Activated CD4-positive, alpha-beta T cell treated with anti-CD3 and anti-CD28 coated beads, Interleukin-2, amount 50 U/mL, for 1 hour (primary cell): ENCODE measurements at regions not wholly inside any gene's neighbourhood (a gene's known extent, or its start where the extent isn't known, plus 50 kb on each side); places are given as distances from the start of the nearest gene placed in this dataset.

Experiments used
- DNase-seq: peaks from one replicate; pipeline ENCODE4 v3.0.0-alpha.2; 2020

DNA sequence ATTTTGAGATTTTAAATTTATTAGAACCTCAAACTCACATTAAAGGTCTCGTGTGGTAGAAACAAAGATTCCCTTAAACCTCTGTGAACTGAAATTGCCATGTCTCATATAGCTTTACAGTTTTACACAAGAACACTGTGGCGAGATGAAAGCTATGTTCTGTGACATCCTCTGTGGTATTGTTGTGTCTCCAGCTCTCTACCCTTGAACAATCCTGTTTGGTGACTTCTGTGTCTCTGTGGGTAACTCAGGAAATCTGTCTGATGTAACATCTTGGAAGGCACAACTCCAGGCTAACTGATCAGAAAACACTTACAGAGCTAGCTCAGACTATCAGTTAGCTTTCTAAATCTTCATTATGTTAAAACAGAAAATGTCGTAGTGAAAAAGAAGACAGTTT is 318.8 kb upstream of the GBE1 start:
- DNase-seq = no peak

- no peak for DNase-seq
These were observed 318.0 kb upstream of the GBE1 start for GRCh38 chr3:82079335-82079890.

- no peak for DNase-seq
These were observed 316.8 kb upstream of the GBE1 start for GRCh38 chr3:82078246-82078645.

GRCh38 chr3:82067420-82067819 is 306.0 kb upstream of the GBE1 start:
- no peak for DNase-seq

DNA sequence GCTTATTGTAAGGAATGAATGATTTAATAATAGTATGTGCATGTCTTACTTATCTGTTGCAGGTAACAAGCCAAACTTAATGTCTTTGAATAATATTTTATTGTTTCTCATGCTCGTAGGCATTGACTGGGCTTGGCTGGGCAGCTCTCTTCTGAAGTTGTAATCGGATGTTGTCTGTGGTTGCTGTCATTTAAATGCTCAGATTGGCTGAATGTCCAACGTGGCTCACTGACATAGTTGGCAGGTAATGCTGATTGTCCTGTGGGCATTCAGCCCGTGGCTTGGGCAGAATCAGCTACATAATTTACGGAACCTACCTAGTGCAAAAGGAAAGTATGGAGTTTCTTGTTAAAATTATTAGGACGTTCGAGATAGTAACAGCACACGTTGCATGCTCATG is 297.4 kb upstream of the GBE1 start:
- DNase-seq = no peak

GRCh38 chr3:82055792-82056191 is 294.3 kb upstream of the GBE1 start:
- DNase-seq = no peak

DNA sequence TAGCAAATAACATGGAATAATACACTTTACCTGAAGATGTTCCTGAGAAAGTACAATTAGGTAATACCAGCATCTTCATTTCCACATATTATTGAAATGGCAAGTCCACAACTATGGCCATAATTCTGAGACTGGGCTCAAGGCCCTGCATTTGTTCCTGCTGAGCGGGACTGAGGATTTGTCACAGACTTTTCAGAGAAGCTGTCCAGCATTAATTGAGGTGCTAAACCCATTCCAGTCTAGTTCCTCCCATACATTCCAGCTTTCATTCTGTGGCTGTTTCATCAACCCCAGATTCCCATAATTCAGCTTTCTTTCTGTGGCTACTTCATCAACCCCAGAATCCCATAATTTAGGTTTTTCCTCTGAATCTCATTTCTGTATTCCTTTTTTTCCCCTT is 293.4 kb upstream of the GBE1 start:
- DNase-seq = no peak

DNA sequence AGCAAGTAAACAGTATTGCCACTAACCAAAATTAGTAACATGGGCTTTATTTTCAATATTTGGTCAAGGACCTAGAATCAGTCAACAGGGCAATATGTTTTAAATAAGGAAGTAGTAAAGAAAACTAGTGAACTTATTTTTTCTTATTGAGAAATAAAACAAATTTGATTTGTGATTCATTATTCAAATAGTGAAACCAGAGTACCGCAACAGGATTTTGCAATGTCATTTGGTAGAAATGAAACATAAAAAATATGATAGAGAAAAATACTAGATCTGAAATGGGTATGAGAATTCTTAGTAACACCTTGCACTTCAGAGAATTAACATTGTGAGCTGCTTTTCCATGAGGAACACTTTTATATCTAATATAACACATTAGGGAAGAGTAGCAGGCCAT is 291.8 kb upstream of the GBE1 start:
- DNase-seq = no peak

- no peak for DNase-seq
These were observed 288.9 kb upstream of the GBE1 start for GRCh38 chr3:82050382-82050781.

GRCh38 chr3:82048711-82049110 is 287.3 kb upstream of the GBE1 start:
- DNase-seq = no peak

- DNase-seq = no peak
These were observed 283.7 kb upstream of the GBE1 start for GRCh38 chr3:82044930-82045705.

GRCh38 chr3:82038556-82038955 is 277.1 kb upstream of the GBE1 start:
- no peak for DNase-seq

- no peak for DNase-seq
These were observed 271.7 kb upstream of the GBE1 start for GRCh38 chr3:82033186-82033585.

DNA sequence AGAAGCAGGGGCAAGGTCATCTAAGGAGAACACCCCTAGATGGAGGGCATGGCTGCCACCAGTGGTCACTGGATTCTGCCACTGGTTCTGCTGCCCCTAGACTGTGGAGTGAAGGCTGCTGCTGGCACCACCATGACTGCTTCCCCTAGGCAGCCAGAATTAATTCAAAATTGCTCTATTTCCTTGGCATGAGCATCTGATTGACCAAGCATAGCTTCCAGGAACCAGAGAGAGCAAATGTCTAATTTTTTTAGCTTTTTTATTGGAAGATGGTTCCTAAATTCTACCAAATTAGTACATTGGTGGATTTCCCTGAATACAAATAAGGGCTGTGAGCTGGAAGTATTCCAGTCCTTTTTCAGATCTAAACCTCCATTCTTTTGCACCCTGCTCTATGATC is 270.2 kb upstream of the GBE1 start:
- no peak for DNase-seq

DNA sequence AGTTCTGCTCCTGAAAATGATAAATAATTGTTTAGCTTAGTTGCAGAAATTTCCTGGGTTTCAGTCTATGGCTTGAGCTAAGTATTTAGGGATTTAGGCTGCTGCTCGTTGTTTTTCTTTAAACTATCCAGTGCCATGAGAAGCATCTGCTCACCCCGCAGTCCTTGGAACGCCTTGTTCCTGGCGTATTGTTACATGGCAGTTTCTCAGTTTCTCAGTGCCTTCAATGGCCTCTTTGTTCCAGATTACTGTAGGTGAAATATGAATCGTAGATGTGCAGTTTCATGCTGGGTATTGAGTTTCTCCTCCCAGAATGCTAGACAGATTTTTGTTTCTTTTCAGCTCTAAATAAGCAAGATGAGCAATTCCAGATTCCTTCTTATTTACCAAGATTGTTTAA is 269.5 kb upstream of the GBE1 start:
- DNase-seq = no peak

DNA sequence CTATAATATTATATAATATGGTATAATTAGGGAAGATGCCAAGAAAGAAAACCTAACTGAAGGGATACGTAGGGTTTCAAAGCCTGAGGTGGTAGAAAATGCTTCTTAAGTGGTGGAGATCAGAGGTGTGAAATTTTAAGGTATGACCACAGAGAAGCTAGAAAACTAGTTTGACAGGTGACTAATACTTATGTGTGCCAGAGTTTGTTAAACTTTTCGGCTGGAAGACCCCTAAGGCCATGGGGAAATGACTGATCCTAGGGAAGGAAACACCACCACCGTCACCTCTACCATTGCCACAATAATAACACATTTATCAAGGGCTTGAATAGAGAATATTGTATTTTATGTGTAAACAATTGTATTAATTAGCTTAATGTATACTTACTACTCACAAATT is 261.4 kb upstream of the GBE1 start:
- no peak for DNase-seq

- no peak for DNase-seq
These were observed 258.8 kb upstream of the GBE1 start for GRCh38 chr3:82020282-82020681.

DNA sequence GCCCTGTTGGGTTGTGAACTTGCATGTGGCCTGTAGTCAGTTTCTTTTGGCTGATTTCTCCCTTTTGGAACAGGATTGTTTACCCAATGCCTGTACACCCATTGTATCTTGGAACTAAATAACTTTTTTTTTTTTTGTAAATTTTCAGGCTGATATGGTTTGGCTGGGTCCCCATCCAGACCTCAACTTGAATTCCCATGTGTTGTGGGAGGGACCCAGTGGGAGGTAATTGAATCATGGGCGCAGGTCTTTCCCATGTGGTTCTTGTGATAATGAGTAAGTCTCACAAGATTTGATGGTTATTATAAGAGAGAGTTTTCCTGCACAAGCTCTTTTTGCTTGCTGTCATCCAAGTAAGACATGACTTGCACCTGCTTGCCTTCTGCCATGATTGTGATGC is 253.8 kb upstream of the GBE1 start:
- no peak for DNase-seq

GRCh38 chr3:82012775-82013174 is 251.3 kb upstream of the GBE1 start:
- no peak for DNase-seq

- DNase-seq = no peak
These were observed 249.9 kb upstream of the GBE1 start for GRCh38 chr3:82011336-82011735.

GRCh38 chr3:82005266-82005665 is 243.8 kb upstream of the GBE1 start:
- DNase-seq = no peak

GRCh38 chr3:82004266-82004665 is 242.8 kb upstream of the GBE1 start:
- no peak for DNase-seq

GRCh38 chr3:82002986-82003642 is 241.7 kb upstream of the GBE1 start:
- no peak for DNase-seq

DNA sequence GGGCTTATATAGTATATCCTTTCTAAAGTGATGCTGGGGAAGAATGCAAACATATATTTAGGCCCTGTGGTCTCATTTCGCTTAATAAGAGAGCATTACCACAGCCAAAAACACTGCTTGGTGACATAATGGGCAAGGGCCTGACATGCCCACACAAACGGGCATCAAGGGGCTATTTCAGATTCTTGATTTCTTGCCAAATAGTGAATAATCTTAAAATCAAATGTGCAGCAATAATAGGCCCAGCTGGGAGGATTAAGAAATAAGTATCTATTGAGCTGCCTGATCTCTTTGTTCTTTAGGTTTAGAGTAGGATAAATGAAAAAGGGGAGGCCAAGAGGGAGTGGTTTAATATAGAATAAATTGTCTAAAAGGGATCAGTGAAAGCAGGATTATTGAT is 241.0 kb upstream of the GBE1 start:
- DNase-seq = no peak
